ENCODE measurements at regions not wholly inside any gene's neighbourhood (a gene's known extent, or its start where the extent isn't known, plus 50 kb on each side); places are given as distances from the start of the nearest gene placed in this dataset.

- TF ChIP-seq, protein P1, sequence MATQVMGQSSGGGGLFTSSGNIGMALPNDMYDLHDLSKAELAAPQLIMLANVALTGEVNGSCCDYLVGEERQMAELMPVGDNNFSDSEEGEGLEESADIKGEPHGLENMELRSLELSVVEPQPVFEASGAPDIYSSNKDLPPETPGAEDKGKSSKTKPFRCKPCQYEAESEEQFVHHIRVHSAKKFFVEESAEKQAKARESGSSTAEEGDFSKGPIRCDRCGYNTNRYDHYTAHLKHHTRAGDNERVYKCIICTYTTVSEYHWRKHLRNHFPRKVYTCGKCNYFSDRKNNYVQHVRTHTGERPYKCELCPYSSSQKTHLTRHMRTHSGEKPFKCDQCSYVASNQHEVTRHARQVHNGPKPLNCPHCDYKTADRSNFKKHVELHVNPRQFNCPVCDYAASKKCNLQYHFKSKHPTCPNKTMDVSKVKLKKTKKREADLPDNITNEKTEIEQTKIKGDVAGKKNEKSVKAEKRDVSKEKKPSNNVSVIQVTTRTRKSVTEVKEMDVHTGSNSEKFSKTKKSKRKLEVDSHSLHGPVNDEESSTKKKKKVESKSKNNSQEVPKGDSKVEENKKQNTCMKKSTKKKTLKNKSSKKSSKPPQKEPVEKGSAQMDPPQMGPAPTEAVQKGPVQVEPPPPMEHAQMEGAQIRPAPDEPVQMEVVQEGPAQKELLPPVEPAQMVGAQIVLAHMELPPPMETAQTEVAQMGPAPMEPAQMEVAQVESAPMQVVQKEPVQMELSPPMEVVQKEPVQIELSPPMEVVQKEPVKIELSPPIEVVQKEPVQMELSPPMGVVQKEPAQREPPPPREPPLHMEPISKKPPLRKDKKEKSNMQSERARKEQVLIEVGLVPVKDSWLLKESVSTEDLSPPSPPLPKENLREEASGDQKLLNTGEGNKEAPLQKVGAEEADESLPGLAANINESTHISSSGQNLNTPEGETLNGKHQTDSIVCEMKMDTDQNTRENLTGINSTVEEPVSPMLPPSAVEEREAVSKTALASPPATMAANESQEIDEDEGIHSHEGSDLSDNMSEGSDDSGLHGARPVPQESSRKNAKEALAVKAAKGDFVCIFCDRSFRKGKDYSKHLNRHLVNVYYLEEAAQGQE (IDR thresholded peaks at IDR 0.05; ENCODE audit: insufficient read depth in 1 of 2, low read depth in 2 of 2, low read length in 2 of 2), result no peak
- TF ChIP-seq FOXP2 (optimal IDR thresholded peaks at IDR 0.05; ENCODE audit: borderline replicate concordance, extremely low read depth, extremely low read length, insufficient read depth), result no peak
- no peak for TF ChIP-seq TAF1 (IDR thresholded peaks at IDR 0.05; ENCODE audit: borderline replicate concordance, insufficient read depth, low read length)
- no peak for TF ChIP-seq POLR2AphosphoS5 (IDR thresholded peaks at IDR 0.05; ENCODE audit: low read depth, low read length)
- TF ChIP-seq SIN3A (IDR thresholded peaks at IDR 0.05; ENCODE audit: borderline replicate concordance, insufficient read depth, low read length), result no peak
These were observed 428.7 kb downstream of the GABRG2 start for GRCh38 chr5:162496100-162496808.

DNA sequence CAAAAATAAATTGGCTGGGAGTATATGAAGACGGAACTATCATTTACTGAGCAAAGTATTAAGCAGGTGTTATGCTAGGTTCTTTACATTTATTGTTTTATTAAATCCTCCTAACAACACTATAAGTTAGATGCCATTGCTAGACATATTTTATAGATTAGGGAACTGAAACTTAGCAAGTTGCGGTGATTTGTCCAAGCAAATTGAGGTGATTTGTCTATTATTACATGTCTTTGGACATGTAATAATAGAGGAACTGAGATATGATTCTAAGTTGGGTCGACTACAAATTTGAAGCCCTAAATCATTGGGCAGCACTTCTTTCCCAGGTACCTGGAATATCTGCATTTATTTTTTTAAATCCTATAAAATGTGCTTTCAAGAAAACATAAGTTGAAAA, 429.9 kb downstream of the GABRG2 start:
- no peak for TF ChIP-seq FOXP2 (optimal IDR thresholded peaks at IDR 0.05; ENCODE audit: borderline replicate concordance, extremely low read depth, extremely low read length, insufficient read depth)
- no peak for TF ChIP-seq POLR2AphosphoS5 (IDR thresholded peaks at IDR 0.05; ENCODE audit: low read depth, low read length)
- no peak for TF ChIP-seq TAF1 (IDR thresholded peaks at IDR 0.05; ENCODE audit: borderline replicate concordance, insufficient read depth, low read length)
- TF ChIP-seq, protein P1 (IDR thresholded peaks at IDR 0.05; ENCODE audit: insufficient read depth in 1 of 2, low read depth in 2 of 2, low read length in 2 of 2), result no peak
- TF ChIP-seq SIN3A (IDR thresholded peaks at IDR 0.05; ENCODE audit: borderline replicate concordance, insufficient read depth, low read length), result no peak

DNA sequence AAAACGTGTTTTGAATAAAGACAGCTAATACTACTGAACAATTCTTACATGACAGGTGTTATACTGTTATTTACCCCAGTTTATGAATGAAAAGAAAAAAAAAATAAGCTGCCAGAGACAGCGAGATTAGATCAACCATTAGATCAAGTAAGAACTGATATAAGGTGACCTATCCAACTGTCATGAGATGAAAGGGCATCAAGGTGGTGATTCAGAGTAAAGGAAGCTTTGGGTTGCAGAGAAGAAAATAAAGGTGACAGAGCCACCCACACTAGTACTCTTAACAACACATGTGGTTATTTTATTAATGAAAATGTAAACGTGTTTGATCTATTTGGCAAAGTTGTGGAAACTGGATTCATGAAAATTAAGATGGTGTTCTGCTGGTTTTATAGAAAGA, 435.2 kb downstream of the GABRG2 start:
- no peak for TF ChIP-seq SIN3A (IDR thresholded peaks at IDR 0.05; ENCODE audit: borderline replicate concordance, insufficient read depth, low read length)
- no peak for TF ChIP-seq FOXP2 (optimal IDR thresholded peaks at IDR 0.05; ENCODE audit: borderline replicate concordance, extremely low read depth, extremely low read length, insufficient read depth)
- TF ChIP-seq POLR2AphosphoS5 (IDR thresholded peaks at IDR 0.05; ENCODE audit: low read depth, low read length), result no peak
- no peak for TF ChIP-seq TAF1 (IDR thresholded peaks at IDR 0.05; ENCODE audit: borderline replicate concordance, insufficient read depth, low read length)
- TF ChIP-seq, protein P1 (IDR thresholded peaks at IDR 0.05; ENCODE audit: insufficient read depth in 1 of 2, low read depth in 2 of 2, low read length in 2 of 2), result no peak

DNA sequence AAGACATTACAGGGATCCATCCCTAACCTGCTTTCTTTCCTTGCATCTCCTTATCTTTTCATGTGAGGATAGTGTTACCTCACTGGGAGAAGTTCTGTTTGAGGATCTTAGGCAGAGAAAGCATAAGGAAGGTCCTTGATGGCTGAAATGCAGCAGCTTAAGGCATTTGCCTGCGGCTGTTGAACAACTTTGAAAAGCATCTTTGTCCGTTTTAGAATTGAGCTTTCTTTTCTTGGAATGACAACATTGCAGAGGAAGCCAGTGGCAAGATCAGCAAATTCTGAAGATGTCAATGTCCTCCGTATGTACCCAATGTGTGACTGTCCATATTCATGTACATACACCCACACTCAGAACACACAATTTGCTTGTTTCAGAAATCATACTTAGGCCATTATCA, 436.2 kb downstream of the GABRG2 start:
- TF ChIP-seq FOXP2 (optimal IDR thresholded peaks at IDR 0.05; ENCODE audit: borderline replicate concordance, extremely low read depth, extremely low read length, insufficient read depth) (no peak), POLR2AphosphoS5 (IDR thresholded peaks at IDR 0.05; ENCODE audit: low read depth, low read length) (no peak), TAF1 (IDR thresholded peaks at IDR 0.05; ENCODE audit: borderline replicate concordance, insufficient read depth, low read length) (no peak), SIN3A (IDR thresholded peaks at IDR 0.05; ENCODE audit: borderline replicate concordance, insufficient read depth, low read length) (no peak)
- TF ChIP-seq, protein P1 (IDR thresholded peaks at IDR 0.05; ENCODE audit: insufficient read depth in 1 of 2, low read depth in 2 of 2, low read length in 2 of 2), result no peak
